AG10803 (cell line): ENCODE measurements at regions not wholly inside any gene's neighbourhood (a gene's known extent, or its start where the extent isn't known, plus 50 kb on each side); places are given as distances from the start of the nearest gene placed in this dataset.

Experiments used
- DNase-seq: peaks from one replicate; pipeline ENCODE4 v3.0.0; 2010; ENCODE audit warnings: low read depth
- H3K4me3 ChIP-seq: 2 replicates; pipeline ENCODE4 v1.5.1; 2011; ENCODE audit warnings: mild to moderate bottlenecking, low read length, control low read depth
- CTCF ChIP-seq: conservative IDR thresholded peaks from 2 replicates; pipeline ENCODE4 v1.5.1; 2011; ENCODE audit warnings: mild to moderate bottlenecking, low read length, control low read depth, inconsistent platforms

GRCh38 chr3:156605686-156606605, 51.0 kb upstream of the SSR3 start:
- H3K4me3 ChIP-seq, result peak overlapping the region; percentile 51
- peak; percentile 78 for DNase-seq
- no peak for TF ChIP-seq CTCF

- DNase-seq, result no peak
- no peak for TF ChIP-seq CTCF
These were observed 49.8 kb upstream of the SSR3 start for GRCh38 chr3:156604642-156605144.

More at GRCh38 chr3:156604642-156605144, 49.8 kb upstream of the SSR3 start:
- no peak overlapping the region for H3K4me3 ChIP-seq
